Cerebellar nuclear complex (tissue), 1 donor: ENCODE measurements at regions not wholly inside any gene's neighbourhood (a gene's known extent, or its start where the extent isn't known, plus 50 kb on each side); places are given as distances from the start of the nearest gene placed in this dataset.

Experiments used
- DNase-seq, 2 experiments: peaks; one replicate each; lab custom pipeline; 2025; lab: John Stamatoyannopoulos, UW

DNA sequence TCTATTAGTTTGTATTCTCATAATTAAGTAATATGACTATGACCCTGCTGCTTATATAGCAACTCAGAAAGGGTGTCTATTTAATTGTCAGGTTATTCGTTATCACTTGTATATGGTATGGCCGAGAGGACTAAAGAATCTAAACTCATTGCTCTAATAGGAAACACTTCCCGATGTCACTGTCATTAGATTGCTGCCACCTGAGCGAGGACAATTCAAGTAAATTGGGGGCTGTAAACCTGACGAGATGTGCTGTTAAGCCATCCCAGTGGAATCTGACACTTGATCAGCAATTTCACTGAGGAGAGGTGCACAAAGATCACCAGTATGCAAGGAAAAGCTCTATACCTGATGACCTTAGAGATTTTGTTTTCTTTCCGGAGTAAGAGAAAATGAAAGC is 1319.3 kb downstream of the MAT2B start:
- no peak for DNase-seq

- DNase-seq, result no peak
Measured at GRCh38 chr5:164832516-164832915, 1327.1 kb downstream of the MAT2B start.

GRCh38 chr5:164844348-164844747 is 1338.9 kb downstream of the MAT2B start:
- no peak for DNase-seq

DNA sequence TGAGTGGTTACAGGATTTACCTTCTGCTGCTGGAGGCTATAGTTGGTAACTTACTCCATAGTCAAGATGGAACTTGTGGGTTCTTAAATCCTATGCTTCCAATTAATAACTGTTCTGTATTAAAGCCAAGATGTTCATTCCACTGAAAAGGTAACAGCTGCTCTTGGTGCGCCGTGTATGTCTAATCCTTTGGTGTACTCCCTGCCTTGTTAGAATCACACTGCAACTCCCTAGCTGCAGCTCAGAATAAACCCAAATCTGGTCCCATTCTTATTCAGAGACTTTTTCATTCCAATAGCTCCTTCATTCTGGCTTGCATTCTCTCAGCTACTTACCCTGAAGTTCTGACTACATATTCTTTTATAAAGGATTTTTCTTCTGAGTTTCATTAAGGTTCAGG is 1355.5 kb downstream of the MAT2B start:
- no peak for DNase-seq

- DNase-seq, result no peak
Measured at GRCh38 chr5:164861610-164862009, 1356.2 kb downstream of the MAT2B start.

DNA sequence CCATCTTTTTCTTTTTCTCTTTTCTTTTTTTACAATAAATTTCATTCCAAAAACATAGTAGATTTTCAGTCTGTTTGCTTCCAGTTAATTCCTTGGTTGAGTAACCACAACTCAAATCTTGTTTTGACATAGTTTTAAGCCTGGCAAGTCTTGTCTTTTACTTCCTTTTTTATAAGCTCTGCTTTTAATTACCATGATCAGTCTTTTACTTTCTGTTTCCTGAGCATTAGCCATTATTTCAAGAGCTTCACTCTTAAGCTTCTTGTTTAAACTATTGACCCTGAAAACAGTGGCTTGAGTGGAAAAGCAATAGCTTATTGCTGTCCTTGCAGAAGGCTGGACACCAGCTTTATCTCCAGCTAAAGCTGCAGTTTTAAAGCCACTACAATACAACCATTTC is 1363.3 kb downstream of the MAT2B start:
- DNase-seq, result no peak

DNA sequence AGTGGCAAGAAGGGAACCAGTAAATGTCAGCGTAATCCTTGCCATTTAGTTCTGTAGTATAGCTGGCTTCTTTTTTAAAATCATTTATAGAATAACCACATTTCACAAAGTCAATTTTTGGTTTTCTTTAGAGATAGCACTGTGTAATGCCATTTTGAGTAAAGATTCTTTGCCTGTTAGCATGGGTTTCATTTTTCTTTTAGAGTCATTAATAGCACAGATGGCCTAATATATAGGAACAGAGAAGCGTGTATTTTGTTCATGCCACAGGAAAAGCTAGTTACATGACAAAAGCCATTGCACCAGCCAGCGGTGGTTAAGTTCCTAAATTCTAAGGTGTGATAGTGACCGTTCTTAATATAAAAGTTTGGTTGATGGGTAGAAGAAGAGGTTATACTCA is 1363.9 kb downstream of the MAT2B start:
- no peak for DNase-seq

DNA sequence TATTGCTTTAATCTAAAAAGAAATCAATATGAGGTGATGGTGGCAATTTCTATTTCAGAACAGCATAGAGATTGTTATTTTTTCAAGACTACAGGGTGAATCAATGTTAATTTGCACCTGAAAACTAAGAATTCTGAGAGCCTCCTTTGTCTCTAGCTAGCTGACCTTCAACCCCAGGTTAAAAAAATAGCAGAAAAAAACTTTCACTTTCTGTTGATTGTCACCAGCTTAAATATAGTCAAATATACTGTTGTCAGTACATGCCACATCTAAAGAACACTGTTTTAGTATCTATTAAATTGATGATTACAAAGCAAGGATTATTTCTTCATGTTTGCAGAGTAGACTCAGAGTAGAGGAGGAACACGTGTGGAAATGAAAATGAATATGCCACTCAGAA is 1371.4 kb downstream of the MAT2B start:
- no peak for DNase-seq

DNA sequence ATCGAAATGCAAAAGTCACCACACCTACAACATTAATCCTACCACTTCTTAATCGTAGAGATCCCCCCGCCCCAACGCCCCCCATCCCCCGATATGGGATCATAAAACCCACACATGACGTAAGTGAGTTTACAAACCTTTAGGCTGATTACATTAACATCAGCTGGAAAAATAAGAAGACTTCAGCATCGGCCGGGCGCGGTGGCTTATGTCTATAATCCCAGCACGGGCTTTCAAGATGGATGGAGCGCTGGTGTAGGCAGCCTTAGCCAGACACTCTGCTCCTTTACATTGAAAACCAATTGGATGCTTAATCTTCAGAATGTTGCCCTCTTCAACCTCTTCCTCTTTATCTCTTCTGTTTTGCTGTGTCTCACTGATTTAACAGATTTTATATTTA is 1376.0 kb downstream of the MAT2B start:
- no peak for DNase-seq

- DNase-seq, result no peak
Measured at GRCh38 chr5:164885179-164885578, 1379.8 kb downstream of the MAT2B start.

DNA sequence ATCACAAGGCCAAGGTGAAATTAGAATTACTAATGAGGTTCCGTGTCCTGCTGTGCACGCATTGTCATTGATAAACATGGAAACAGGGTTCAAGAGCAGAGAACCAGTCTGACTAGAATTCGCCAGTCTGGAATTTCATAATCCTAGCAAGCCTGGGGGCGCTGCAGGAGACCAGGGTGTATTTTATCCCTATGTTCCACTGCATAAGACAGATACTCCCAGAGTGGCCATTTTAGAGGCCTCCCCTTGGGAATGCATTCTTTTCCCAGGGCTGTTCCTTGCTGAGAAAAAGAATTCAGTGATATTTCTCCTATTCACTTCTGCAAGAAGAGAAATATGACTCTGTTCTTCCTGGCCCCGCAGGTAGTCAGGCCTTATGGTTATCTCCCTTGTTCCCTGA is 1387.7 kb downstream of the MAT2B start:
- DNase-seq, result no peak

GRCh38 chr5:164898705-164899104 is 1393.3 kb downstream of the MAT2B start:
- DNase-seq, result no peak

GRCh38 chr5:164909673-164910072 is 1404.3 kb downstream of the MAT2B start:
- DNase-seq, result no peak

DNA sequence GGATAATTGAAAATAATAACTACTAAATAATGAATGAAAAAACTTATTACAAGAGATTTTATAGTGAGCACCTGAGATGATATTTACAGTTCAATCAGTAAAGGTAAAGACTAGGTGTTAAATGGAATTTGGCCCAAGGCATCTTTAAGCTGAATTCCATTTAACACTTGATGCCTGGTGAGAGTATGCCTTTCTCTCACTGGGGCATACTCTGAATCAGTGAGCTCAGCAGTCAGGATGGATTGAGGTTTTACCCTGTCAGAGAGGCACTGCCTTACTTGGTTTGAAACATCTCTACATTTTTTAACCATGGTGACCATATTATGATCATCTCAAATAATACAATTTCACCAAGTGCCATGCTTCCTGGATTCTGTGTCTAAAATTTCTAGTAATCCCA is 1416.3 kb downstream of the MAT2B start:
- no peak for DNase-seq

- no peak for DNase-seq
Measured at GRCh38 chr5:164934039-164934438, 1428.6 kb downstream of the MAT2B start.

GRCh38 chr5:164934561-164934960 is 1429.1 kb downstream of the MAT2B start:
- DNase-seq, result no peak

GRCh38 chr5:164941132-164941531 is 1435.7 kb downstream of the MAT2B start:
- DNase-seq, result no peak

DNA sequence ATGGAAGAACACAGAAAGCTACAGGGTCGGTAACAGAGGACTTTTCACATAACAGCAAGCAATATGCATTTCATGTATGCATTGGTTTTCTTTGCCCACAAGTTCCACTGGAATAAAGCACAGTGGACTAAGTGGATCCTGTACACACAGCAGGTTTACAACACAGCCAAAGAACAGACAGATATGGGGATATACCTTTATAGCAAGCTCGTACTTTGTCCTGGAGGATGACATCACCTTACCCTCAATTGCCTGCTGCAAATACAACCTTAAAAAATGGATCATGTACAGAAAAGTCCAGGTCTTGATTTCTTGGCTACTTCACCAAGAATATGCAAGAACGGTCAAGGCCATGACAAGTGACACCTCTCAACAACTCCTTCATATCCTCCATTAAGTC is 1445.5 kb downstream of the MAT2B start:
- DNase-seq, result no peak

- no peak for DNase-seq
Measured at GRCh38 chr5:164951570-164951969, 1446.2 kb downstream of the MAT2B start.

GRCh38 chr5:164958688-164959087 is 1453.3 kb downstream of the MAT2B start:
- DNase-seq, result no peak

- no peak for DNase-seq
Measured at GRCh38 chr5:164959761-164960160, 1454.3 kb downstream of the MAT2B start.

DNA sequence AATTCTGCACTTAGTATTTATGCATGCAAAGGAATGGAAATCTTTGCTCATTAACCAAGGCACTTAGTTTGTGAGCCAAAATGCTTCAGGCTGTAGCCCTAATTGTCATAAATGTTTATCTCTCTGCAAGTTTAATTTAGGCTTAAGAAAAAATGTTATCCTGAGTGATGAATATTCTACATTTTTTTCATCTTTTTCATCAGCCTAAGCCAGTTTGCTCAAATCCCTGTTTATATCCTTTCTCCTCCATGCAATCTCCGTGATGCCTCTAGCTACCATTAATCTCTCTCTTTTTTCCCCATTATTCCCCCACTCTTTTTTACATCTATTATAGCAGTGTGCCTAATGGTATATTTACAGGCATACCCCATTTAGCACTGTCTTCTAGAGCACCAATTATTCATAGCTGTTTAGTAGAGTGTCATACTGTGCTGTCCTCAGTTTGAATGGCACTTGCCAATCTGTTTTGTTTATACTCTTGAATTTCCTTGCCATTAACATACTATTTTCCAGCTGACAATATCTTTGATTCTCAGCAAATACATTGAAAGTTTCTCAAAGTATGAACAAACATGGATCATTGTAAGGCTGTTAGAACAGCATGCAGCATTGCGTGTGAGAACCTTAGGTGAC is 1457.0 kb downstream of the MAT2B start:
- no peak for DNase-seq

GRCh38 chr5:164966611-164967010 is 1461.2 kb downstream of the MAT2B start:
- no peak for DNase-seq

- DNase-seq, result no peak
Measured at GRCh38 chr5:164967354-164967753, 1461.9 kb downstream of the MAT2B start.

DNA sequence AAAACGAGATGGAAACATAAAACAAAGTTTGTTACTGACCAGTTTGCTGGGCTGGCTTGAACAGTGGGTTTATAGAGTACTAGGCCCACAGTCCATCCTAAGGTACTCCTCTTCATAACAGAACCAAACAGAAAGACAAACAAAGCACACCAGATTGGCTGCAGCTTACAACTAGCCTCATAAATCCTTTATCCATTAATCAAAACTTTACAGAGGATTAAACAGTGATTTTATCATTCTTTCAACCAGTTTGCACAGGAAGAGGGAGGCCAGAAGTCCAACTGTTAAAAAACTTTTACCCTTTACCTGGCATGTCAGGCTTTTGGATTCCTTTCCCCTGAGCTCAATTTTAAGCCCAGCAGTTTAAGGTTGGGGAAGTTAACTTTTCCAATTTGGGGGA is 1467.6 kb downstream of the MAT2B start:
- DNase-seq, result no peak
